ENCODE measurements at regions not wholly inside any gene's neighbourhood (a gene's known extent, or its start where the extent isn't known, plus 50 kb on each side); places are given as distances from the start of the nearest gene placed in this dataset.

DNA sequence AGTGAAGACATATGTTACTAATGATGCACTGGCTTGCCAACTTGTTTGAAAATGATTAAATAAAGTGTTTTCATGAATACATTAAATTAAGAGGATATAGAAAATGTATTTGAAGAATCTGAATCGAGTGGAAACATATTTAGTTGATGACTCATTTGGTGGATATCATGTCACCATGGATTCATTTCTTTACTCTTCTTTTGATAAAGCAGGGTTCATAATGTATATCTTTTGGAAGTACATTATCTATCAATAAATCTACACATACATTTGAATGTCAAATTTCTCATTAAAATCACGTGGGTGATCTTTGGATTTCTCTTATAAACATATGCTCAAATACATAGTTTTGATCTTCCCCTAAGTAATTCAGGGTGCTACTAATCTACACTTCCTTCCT lies 1148.1 kb upstream of the ACO1 start:
- no peak overlapping the region for H3K4me3 ChIP-seq (ENCODE audit: control insufficient read depth, low read depth, low read length)
- no peak for DNase-seq (ENCODE audit: low read depth)
- TF ChIP-seq, protein P1, sequence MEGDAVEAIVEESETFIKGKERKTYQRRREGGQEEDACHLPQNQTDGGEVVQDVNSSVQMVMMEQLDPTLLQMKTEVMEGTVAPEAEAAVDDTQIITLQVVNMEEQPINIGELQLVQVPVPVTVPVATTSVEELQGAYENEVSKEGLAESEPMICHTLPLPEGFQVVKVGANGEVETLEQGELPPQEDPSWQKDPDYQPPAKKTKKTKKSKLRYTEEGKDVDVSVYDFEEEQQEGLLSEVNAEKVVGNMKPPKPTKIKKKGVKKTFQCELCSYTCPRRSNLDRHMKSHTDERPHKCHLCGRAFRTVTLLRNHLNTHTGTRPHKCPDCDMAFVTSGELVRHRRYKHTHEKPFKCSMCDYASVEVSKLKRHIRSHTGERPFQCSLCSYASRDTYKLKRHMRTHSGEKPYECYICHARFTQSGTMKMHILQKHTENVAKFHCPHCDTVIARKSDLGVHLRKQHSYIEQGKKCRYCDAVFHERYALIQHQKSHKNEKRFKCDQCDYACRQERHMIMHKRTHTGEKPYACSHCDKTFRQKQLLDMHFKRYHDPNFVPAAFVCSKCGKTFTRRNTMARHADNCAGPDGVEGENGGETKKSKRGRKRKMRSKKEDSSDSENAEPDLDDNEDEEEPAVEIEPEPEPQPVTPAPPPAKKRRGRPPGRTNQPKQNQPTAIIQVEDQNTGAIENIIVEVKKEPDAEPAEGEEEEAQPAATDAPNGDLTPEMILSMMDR (conservative IDR thresholded peaks at IDR 0.05; ENCODE audit: control insufficient read depth, insufficient read depth, low read depth, low read length) = no peak

DNA sequence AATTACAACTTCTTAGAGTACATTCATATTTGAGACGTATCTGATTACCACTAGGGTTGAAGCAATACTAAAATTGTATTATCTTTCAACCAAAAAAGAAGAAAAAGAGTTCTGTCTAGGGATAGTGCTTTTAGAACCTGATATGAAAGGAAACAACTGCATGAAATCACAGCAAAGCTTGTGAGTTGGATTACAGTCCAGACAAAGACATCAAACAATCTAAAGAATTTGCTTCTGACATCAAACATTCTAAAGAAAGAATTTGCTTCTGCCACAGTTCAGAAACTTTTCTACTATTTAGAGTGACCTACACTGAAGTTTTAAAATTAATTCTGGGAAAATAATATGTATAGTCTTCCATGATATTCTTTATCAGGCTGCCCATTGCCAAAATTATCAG lies 1141.1 kb upstream of the ACO1 start:
- no peak for DNase-seq (ENCODE audit: low read depth)
- TF ChIP-seq, protein P1 (conservative IDR thresholded peaks at IDR 0.05; ENCODE audit: control insufficient read depth, insufficient read depth, low read depth, low read length) = no peak

DNA sequence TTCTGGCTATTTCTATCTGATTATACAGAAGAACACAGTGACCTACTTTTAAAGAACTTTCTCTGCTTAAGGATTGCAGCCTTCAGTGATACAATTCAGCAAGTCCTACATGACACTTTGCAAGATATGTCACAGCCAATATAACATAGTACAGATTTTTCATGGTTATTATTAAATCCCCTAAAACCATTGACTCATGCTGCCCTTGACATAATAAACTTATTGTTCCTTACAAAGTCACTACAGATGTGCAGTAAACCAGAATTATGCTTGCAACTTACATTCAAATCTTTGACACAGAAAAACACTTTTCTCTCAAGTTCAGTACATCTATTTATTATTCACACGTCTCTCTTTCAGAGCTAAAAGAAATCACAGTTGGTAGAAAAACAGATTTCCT lies 1136.3 kb upstream of the ACO1 start:
- TF ChIP-seq, protein P1 (conservative IDR thresholded peaks at IDR 0.05; ENCODE audit: control insufficient read depth, insufficient read depth, low read depth, low read length) = no peak
- DNase-seq (ENCODE audit: low read depth) = no peak
- no peak overlapping the region for H3K4me3 ChIP-seq (ENCODE audit: control insufficient read depth, low read depth, low read length)

More for the DNA sequence above, 1141.1 kb upstream of the ACO1 start:
- H3K4me3 ChIP-seq (ENCODE audit: control insufficient read depth, low read depth, low read length) = no peak overlapping the region

DNA sequence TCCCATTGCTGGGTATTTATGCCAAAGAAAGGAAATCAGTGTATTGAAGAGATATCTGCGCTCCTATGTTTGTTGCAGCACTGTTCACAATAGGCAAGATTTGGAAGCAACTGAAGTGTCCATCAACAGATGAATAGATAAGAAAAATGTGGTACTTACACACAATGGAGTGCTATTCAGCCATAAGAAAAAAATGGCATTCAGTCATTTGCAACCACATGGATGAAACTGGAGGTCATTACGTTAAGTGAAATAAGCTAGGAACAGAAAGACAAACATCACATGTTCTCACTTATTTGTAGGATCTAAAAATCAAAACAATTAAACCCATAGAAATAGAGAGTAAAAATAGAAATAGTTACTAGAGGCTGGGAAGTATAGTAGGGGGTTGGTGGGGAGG lies 1133.1 kb upstream of the ACO1 start:
- DNase-seq (ENCODE audit: low read depth) = no peak
- no peak overlapping the region for H3K4me3 ChIP-seq (ENCODE audit: control insufficient read depth, low read depth, low read length)
- TF ChIP-seq, protein P1 (conservative IDR thresholded peaks at IDR 0.05; ENCODE audit: control insufficient read depth, insufficient read depth, low read depth, low read length) = no peak

DNA sequence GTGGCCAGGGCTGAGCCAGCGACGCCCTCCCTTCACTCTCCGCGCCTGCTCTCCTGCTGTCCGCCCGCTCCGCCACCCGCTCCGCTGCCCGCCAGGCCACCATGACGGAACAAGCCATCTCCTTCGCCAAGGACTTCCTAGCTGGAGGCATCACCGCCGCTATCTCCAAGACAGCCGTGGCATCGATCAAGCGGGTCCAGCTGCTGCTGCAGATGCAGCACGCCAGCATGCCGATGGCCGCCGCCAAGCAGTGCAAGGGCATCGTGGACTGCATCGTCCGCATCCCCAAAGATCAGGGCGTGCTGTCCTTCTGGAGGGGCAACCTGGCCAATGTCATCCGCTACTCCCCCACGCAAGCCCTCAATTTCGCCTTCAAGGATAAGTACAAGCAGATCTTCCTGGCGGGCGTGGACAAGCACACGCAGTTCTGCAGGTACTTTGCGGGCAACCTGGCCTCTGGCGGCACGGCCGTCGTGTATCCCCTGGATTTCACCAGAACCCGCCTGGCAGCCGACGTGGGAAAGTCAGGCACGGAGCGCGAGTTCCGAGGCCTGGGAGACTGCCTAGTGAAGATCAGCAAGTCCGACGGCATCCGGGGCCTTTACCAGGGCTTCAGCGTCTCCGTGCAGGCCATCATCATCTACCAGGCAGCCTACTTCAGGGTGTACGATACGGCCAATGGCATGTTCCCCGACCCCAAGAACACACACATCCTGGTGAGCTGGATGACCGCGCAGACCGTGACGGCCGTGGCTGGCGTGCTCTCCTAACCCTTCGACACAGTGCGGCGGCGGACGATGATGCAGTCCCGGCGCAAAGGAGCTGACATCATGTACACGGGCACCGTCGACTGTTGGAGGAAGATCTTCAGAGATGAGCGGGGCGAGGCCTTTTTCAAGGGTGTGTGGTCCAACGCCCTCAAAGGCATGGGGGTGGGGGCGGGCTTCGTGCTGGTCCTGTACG lies 1130.4 kb upstream of the ACO1 start:
- TF ChIP-seq, protein P1 (conservative IDR thresholded peaks at IDR 0.05; ENCODE audit: control insufficient read depth, insufficient read depth, low read depth, low read length) = no peak
- no peak for DNase-seq (ENCODE audit: low read depth)
- H3K4me3 ChIP-seq (ENCODE audit: control insufficient read depth, low read depth, low read length) = no peak overlapping the region

DNA sequence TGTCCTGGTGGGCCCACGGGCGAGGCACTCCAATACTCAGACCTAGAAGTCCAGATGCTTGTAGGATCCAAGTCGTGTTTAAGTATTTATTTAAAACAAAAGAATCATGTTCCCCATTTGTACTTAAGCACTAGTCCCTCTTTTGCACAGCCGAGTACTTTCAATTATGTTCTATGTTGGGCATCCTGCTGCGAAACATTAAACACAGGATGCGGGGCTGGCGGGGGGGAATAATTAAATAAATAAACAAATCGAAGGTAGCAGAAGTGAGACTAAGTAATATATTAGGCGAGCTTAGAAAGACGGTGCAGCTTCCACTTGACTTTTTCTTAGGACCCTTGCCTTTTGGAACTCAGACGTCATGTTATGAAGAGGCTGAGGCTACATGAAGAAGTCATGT lies 1129.2 kb upstream of the ACO1 start:
- DNase-seq (ENCODE audit: low read depth) = no peak
- TF ChIP-seq, protein P1 (conservative IDR thresholded peaks at IDR 0.05; ENCODE audit: control insufficient read depth, insufficient read depth, low read depth, low read length) = no peak
- no peak overlapping the region for H3K4me3 ChIP-seq (ENCODE audit: control insufficient read depth, low read depth, low read length)
